HG02642 (cell line): ENCODE measurements at regions not wholly inside any gene's neighbourhood (a gene's known extent, or its start where the extent isn't known, plus 50 kb on each side); places are given as distances from the start of the nearest gene placed in this dataset.

Source experiments
- ATAC-seq: cut with Tn5 transposase; IDR thresholded peaks from one replicate; pipeline ENCODE4 v1.9.1; 2021; ENCODE audit warnings: mild to moderate bottlenecking; ENCODE audit not compliant: unreplicated experiment, poor library complexity

DNA sequence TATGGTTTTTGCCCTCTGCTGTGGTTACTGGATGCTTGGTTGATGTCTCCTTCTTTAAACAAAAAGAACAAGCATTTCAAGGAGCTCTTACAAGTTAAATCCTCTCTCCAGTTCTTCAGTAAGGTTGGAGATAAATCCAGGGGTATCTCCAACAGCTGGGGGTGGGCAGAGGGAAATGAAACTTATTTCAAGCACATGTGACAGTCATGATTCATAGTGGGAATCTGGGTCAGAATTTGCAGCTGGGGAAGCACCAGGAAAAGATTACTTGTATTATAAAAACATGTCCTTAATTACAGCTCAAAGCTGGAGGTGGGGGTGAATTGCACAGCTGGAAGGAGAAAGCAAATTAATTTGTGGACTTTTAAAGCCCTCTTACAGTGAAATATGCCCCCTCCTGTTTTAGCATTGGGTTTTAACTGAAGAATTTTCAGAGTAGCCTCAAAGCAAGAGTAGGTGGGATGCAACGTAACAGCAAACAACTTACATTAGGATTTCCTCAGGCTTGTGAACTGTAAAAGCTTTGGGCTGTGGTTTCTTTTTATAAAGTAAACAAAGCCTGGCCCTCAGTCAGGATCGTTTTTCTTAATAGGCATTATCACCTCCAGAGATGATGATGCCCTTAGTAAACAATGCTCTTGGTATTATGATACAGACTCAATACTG, 596.4 kb downstream of the NYAP2 start:
- no peak for ATAC-seq

DNA sequence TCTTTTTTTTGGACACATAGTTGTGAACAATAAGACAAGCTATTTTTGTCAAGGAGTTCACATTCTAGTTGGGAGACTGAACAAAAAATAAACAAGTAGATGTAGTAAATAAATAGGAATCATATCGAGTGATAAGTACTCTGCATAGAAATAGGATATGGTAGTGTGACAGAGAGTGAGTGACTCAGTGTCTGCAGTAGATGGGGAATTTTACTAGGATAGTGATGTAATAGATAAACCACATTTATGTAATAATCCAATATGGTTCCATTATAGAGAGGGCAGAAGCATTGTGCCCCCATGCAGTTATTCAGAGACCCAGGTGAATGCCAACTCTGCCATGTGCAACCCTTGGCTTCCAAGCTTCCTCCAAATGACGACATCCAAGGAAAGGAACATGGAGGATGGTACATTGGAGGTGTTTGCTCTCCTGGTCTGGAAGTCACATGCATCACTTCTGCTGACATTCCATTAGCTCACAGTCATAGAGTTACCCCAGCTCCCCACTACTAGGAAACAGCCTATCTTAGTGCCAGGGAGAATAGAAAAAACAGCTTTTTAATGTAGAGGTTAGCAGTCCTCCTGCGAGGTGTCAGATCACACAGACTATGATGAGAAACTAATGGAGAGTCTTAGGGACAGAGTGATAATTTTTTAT, 595.4 kb downstream of the NYAP2 start:
- ATAC-seq, result no peak

DNA sequence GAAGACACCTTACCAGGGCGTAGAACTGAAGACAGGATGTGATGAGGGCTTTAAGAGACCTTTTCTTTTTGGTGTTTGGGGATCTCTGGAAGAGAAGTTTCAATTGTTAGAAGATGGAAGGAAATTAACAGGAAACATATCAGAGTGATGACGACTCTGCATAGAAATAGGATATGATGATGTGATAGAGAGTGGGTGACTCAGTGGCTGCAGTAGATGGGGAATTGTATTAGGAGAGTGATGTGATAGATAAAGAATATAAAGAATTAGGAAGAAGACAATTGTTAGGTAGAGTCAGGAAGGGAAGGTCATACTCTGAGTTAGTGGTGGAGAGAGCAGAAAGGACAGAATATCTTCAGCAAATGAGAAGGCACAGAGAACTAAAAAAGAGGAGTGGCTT, 593.9 kb downstream of the NYAP2 start:
- ATAC-seq, result no peak

DNA sequence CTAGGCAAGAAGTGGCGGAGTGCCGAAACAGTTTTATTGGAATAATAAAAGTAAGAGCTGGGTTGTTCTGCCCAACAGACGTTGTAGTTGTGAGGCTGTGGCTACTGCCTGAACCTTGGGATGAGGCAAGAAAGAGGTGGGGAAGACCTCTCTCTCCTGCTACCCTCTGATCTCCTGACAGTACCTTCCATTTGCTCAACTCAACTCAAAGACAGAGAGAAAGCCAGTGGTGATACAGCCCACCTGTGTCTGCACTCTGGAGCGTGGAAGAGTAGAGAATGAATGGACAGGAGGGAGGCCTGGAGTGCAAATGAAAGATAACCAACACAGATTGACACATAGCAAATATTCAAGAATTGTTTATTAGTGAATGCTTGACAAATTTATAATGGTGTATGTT, 590.3 kb downstream of the NYAP2 start:
- ATAC-seq, result no peak

DNA sequence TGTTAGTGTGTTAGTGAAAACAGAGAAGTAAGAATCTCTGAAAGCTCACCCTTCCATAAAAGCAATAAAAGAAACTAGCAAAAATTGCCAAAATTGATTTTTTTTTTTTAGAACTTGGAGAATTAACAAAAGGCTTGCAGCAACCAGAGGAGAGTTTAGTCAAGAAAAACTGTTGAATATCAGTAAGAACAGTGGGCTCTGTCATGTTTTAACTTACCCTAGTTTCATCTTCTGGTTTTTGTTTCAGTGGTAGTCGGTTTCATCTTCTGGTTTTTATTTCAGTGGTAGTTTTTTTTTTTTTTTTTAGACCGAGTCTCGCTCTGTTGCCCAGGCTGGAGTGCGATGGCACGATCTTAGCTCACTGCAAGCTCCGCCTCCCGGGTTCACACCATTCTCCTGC, 580.9 kb downstream of the NYAP2 start:
- no peak for ATAC-seq

DNA sequence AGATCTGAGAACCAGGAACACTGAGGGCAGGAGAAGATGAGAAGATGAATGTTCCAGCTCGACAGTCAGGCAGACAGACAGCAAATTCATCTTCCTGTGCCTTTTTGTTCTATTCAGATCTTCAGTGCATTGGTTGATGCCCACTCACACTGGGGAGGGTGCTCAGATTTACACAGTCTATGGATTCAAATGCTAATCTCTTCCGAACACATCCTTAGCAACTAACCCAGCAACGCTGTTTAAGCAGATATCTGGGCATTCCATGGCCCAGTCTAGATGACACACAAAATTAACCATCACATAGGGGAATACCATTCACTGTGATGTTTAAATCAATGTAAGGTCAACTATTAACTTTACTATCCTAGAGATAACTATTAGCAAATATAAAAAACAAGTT, 571.9 kb downstream of the NYAP2 start:
- no peak for ATAC-seq

DNA sequence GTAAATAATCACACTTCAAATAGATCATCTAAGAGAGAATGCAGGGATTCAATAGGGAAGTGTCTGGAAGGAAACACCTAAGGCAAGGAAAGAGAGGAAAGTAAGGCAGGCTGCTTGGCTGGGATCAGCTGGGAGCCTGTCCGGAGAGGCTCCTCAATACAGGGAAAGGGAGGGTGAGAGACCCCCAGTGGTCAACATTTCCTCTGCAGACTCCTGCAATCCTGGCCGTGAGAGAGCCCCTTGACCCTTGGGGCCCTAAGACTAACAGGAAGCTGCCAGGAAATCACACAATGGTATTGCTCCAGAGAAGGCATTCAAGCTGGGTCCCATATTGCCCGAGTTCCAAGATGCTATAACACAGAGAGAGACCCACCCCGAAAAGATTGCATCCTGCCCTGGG, 549.4 kb downstream of the NYAP2 start:
- ATAC-seq, result no peak

DNA sequence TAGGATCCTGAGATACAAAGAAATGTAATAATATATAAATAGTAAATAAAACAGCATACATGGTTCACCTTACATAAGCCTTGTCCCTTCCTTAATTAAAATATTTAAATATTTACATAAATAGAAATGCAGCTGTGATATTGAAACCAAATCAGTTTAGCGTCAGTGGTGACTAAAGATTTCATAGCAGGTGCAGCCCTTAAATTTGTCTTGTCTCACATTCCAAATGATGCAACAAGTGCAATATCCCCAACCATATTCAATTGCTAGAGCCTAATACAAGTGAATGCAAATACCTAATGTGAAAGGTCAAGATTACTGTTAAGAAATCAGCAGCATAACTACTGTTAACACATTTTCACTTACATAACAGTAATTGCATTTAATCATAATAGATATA, 539.5 kb downstream of the NYAP2 start:
- no peak for ATAC-seq

DNA sequence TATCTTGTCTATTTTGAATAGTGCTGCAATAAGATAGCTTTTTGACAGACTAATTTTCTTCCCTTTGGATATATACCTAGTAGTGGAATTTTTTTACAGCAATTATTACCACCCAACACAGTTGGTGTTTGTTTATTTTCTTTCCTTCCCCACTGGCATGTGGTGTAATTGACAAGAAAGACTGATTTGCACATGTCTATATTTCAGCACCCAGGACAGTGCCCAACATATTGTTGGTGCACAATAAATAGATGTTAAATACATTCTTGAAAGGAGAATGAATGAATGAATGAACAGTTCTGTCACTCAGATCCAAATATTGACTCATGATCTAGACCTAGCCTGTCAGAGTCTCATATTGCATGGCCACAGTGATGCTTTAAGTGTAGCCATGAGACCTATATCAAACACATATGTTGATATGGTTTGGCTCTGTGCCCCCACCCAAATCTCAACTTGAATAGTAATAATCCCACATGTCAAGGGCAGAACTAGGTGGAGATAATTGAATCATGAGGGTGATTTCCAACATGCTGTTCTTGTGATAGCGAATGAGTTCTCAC, 538.2 kb downstream of the NYAP2 start:
- ATAC-seq, result no peak

DNA sequence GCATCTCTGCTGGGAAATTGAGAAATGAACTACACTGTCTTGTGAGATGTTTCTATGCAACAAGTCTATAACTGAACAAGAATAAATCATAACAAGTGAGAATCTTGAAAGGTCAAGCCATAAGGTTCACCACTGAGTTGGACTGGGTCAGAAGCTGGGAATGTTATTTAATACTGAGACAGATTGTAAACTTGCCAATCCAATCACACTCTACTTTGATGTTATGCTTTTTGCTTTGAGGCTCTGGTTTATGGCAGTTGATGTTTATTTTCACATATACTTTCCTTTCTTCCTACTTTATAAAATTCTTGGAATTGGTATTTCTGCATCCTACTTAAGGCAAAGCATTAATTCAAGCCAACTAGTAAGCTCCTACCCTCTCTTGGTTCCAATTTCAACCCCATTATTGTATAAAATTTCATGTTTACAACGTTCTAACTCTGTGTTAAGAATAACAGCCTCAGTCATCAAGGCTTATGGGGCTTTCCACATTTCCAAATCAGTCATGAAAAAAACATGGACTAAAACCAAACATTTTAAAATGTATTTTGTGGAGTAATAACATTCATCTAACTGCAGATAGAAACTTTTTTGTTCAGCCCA, 533.4 kb downstream of the NYAP2 start:
- no peak for ATAC-seq

DNA sequence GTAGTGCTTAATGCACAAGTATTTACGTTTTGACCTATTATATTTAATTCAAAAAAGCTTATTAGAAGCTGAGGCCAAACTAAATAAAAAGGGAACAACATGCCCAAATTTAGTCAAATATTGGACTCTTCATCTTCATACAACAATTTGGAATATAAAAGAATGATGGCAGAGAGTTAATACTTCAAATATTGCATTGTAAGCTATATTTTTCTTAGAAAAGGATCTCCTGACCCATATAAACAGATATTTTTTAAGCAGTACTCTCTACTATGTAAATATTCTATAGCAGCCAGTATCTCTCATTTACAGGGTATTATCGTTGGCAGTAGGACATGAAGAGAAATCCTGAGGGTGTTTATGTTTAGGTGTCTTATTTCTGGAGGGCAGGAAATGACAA, 531.2 kb downstream of the NYAP2 start:
- ATAC-seq, result no peak

DNA sequence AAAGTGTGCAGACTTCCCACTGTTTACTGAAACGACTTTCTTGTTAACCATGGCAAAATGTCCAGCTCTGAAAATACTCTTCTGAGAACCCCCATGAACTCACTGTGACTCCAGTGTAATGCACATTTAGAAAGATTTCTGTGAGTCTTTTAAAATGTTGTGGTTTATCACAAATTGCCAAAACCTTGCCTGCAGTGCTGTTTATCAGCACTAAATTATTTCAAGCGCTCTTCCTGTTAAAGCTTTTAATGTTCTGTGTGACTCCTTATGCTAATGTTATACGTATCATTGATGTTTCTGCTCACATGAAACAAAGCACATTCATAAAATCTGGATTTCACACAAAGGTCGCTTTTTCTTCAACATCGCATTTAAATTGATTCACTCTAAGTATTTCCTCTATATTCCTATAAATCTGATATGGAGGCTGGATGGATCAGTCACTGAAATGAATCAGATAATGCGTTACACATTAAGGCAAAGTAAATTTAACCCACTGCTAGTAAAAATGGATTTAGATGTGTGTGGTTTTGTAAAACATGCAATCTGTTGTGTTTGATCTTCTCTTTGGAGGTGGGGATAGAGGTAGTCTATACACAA, 521.2 kb downstream of the NYAP2 start:
- ATAC-seq, result no peak

DNA sequence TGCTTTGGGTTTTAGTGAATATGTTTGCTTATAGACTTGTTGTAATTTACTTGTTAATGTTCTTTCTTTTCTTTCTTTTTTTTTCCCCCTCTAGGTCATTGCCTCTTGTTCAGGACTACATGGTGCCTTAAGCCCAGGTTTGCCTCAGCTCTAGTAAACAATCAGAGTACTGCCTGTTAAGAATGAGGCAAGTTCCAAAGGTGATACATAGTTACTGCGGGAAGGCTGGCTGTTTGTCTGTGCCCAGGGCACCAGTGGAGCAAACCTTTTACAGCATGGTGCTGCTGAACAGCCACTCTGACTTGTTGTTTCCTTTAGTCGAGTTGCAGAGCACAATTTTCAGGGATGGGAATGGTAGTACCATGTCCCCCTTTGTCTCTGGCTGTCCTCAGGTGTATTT, 517.2 kb downstream of the NYAP2 start:
- ATAC-seq, result no peak

DNA sequence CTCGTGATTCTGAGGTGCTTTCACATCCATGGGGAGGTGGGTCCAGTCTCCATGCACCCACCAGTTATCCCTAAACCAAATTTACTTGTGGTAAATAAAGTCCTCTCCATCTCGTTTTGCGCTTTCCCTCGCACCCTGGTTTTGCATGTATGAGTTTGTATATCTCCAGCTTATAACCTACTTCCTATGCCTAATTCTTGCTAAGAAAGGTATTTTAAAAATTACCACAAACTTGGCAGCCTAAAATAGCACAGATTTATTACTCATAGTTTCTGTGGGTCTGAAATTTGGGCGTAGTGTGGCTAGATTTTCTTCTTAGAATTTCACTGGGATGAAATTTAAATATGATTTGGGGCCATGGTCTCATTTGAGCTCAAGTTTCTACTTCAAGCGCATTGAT, 511.5 kb downstream of the NYAP2 start:
- no peak for ATAC-seq

DNA sequence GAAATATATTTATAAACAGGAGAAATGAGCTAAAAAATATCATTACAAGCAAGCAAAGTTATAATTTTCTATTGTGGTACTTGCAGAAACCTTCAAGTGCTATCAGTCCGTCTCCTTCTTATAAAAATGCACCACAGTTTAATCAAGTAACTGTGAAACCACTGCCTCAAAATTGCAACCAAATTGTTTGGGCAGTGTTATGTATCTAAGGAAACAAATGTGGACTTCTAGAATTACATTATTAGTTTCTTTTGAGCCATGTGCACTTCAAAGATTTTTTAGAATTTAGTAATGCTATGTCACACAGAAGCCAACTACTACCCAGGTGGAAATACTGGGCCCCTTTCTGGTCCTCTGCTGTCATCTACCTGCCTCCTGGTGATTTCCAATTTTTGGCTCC, 495.6 kb downstream of the NYAP2 start:
- ATAC-seq, result no peak

DNA sequence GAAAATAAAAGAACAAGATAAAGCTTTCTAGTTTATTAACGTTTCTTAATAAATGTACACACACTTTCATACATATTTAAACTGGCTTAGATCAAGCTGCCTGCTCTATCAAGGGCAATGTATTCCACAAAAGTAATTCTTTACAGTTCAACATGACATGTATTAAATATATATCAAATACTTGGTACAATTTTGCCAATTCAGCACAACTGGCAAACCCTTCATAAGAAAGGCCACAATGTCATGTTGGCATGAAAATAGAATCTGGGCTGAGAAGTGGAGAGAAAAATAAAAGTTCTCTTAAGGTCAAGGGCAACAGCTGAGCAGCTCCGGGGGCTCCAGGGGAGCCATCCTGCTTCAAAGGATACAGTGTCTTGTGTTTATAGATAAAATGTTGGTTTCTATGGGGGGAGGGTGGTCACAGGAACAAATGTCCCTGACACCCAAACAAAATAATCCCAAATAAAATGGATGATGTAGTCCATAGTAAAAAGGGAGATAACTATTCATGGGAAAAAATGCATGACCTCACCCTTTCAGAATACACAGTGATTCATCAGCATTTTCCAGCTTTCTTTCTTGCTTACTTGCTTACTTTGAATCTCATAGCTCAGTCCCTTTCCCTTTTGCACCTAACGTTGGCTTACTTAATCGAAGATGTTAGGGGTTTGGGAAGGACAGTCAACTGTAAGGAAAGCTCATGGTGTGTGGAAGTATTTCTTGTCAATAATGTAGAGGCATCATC, 494.9 kb downstream of the NYAP2 start:
- ATAC-seq, result no peak

DNA sequence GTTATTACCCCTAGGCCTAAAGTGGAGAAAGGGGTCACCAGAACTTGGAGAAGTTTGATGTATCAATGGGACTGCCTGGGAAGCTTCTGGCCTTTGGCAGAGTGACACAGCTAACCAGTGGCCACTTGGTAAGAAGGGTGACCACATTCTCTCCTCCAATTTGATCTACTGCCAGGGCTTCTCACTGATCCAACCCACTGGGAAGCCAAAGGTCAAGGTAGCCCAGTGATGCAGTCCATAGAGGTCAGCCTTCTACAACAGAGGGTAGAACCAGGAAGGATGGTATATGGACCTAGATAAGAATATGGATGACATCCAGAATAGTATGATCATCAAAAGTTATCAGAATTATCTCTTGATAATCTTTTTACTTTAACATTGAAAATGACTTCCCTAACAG, 493.6 kb downstream of the NYAP2 start:
- ATAC-seq, result no peak

DNA sequence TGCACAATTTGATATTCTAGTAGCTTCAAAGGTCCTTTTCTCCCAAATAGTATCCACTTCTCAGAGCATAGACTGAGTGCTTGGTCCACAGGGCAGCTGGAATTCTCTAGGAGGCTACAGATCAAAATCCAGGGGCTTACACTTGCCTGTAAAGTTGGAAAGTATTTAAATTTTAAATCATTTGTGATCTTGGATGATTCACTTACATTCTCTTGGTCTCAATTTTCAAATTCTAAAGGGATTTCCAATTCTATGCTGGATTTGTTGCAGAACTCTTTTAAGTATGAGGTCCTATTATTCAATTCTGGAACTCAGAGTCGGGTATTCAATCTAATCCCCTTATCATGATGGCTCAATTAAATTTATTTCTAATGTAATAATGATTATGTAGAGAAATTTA, 492.3 kb downstream of the NYAP2 start:
- no peak for ATAC-seq

DNA sequence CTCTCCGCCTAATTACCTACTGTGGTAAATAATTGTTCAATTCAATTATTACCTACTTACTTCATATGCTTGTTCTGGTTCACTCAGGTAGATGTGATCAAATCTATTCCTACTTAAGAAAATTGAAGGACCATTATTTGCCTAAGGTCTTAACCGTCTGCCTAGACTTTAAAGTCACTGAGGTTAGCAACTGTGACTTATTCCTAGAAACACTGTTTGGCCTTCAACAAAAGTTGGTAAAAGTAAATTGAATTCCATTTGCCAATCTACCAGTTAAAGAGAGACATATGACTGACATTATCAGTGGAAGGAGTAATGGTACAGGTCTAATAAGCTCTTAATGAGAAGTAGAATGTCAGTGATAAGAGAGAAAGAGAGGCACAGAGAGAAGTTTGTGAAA, 491.5 kb downstream of the NYAP2 start:
- no peak for ATAC-seq

DNA sequence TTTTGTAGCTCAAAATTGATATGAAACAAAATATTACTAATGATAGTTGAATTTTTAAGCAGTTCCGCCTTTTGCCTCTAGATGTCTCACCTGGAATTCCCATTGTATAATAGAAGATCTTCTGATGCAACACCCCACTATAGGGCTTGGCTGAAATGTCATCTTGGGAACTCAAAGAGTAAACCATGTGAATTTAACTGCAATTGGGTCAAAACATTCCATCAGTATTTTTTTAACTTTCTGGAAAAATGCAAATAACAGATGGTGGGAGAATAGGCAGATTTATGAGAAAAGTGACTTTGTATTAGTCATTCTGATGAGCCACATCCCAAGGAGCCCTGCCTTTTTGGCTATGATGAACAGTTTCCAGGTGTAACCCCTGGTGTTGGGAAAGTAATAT, 489.9 kb downstream of the NYAP2 start:
- ATAC-seq, result peak; percentile 70

DNA sequence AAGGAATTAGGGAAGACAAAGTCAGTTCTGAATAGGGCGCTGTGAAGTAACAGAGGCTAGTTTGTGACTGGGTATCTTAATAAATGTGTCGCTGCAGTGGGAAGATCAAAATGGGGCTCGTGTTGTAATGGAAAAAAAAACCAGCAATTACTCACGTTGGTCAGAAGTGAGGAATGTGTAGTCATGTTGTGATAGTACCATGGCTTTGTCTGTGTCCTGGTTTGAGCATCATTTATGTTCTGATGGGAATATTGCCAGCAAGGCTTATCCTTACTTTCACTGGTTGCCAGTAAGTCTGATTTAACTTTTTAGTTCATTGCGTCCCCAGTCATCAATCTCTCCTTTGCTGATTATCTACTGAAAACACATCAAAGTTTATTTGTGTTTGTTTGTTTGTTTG, 467.6 kb downstream of the NYAP2 start:
- no peak for ATAC-seq
